GM12878 (cell line): ENCODE measurements at regions not wholly inside any gene's neighbourhood (a gene's known extent, or its start where the extent isn't known, plus 50 kb on each side); places are given as distances from the start of the nearest gene placed in this dataset.

Experiments
- ATAC-seq: fragments of 200-7000 bp; cut with Tn5 transposase; 3 replicates; pipeline ENCODE4 v1.9.1; 2020; ENCODE audit warnings: mild to moderate bottlenecking, moderate library complexity
- BruUV-seq: library from RNA; stranded (reverse); fragments of 400-500 nt; replicated peaks from 2 replicates; lab custom pipeline; 2021; lab: Mats Ljungman, UMichigan
- CTCF ChIA-PET: fragments of 300-600 bp; sonication (Branson Sonifier 250); formaldehyde crosslinking; extraction: SDS; loops from one replicate; lab custom pipeline; 2021; ENCODE audit warnings: inconsistent platforms; lab: Yijun Ruan, JAX
- POLR2A ChIA-PET: fragments of 350-600 bp; formaldehyde crosslinking; extraction: SDS; loops from one replicate; lab custom pipeline; 2021; ENCODE audit warnings: inconsistent platforms; lab: Charles Lee
- RAD21 ChIA-PET: fragments of 300-600 bp; sonication (Branson Sonifier 250); formaldehyde crosslinking; loops from one replicate; lab custom pipeline; 2023; ENCODE audit warnings: antibody characterized with exemption; ENCODE audit not compliant: unreplicated experiment; lab: Charles Lee
- SMC1A ChIA-PET: fragments of 300-600 bp; sonication (Branson Sonifier 250); formaldehyde crosslinking; loops from one replicate; lab custom pipeline; 2023; ENCODE audit not compliant: unreplicated experiment, uncharacterized antibody; lab: Charles Lee
- DNase-seq: peaks from one replicate; pipeline ENCODE4 v3.0.0-alpha.2; 2011; ENCODE audit warnings: low read depth, low spot score
- FAIRE-seq: peaks from 3 replicates; lab custom pipeline; 2011; peaks lifted over from hg19 to GRCh38; lab: Jason Lieb, UNC
- H2AFZ ChIP-seq: 2 replicates; pipeline ENCODE4 v1.6.0; 2011; ENCODE audit warnings: low read depth, low read length, control low read depth; ENCODE audit not compliant: control insufficient read depth
- H3K27ac ChIP-seq: 2 replicates; pipeline ENCODE4 v1.5.1; 2011; ENCODE audit warnings: control low read depth; ENCODE audit not compliant: control insufficient read depth, insufficient read depth
- H3K27me3 ChIP-seq, 2 experiments: replicated peaks in 1 of 2; 2 replicates each; pipeline versions ENCODE4 v1.6.0 to v1.6.1; 2011; ENCODE audit warnings: low read length in 1 of 2; ENCODE audit not compliant: control insufficient read depth in 2 of 2, insufficient read depth in 2 of 2
- H3K36me3 ChIP-seq, 2 experiments: 2 replicates each; pipeline ENCODE4 v1.5.1; 2011; ENCODE audit warnings: low read length in 1 of 2; ENCODE audit not compliant: control insufficient read depth in 2 of 2, insufficient read depth in 2 of 2
- H3K4me1 ChIP-seq: 2 replicates; pipeline ENCODE4 v1.6.1; 2011; ENCODE audit warnings: mild to moderate bottlenecking, low read length, moderate library complexity, mixed read lengths; ENCODE audit not compliant: control insufficient read depth, insufficient read depth
- H3K4me2 ChIP-seq: 2 replicates; pipeline ENCODE4 v1.6.0; 2011; ENCODE audit warnings: control low read depth; ENCODE audit not compliant: control insufficient read depth, insufficient read depth
- H3K4me3 ChIP-seq: fragments of 200-600 bp; sonication (generic); 2 replicates; pipeline ENCODE4 v1.5.1; 2016
- H3K79me2 ChIP-seq: 2 replicates; pipeline ENCODE4 v1.6.0; 2011; ENCODE audit warnings: low read length; ENCODE audit not compliant: control insufficient read depth, insufficient read depth
- H3K9ac ChIP-seq: 2 replicates; pipeline ENCODE4 v1.8.0; 2011; ENCODE audit warnings: low read length, control low read depth, mixed read lengths; ENCODE audit not compliant: control insufficient read depth, insufficient read depth
- H3K9me3 ChIP-seq: replicated peaks from 3 replicates; pipeline ENCODE4 v1.5.1; 2011; ENCODE audit warnings: mild to moderate bottlenecking, low read length; ENCODE audit not compliant: control insufficient read depth, insufficient read depth
- H4K20me1 ChIP-seq: 2 replicates; pipeline ENCODE4 v1.6.0; 2011; ENCODE audit not compliant: control insufficient read depth, insufficient read depth
- HCFC1 ChIP-seq: fragments of 150-350 bp; IDR thresholded peaks from 2 replicates; pipeline ENCODE4 v1.6.1; 2014; ENCODE audit warnings: low read length
- RAD51 ChIP-seq: fragments of 450-650 bp; IDR thresholded peaks from 2 replicates; pipeline ENCODE4 v1.6.1; 2016; ENCODE audit warnings: moderate library complexity, mild to moderate bottlenecking, inconsistent platforms
- WGBS: methylation state at CpG from one replicate; pipeline ENCODE4 v1.1.6; 2016; ENCODE audit warnings: low lambda C conversion rate; ENCODE audit not compliant: insufficient replicate concordance, insufficient coverage; ENCODE audit errors: missing lambda C conversion rate; 5-methylcytosine and 5-hydroxymethylcytosine counted together
- in situ Hi-C: fragments of 300-500 bp; cut with MboI; formaldehyde crosslinking; loops from 9 replicates; pipeline ENCODE4 v1.14.3; 2018; ENCODE audit warnings: mixed read lengths
- intact Hi-C: fragments of 100-400 bp; cut with micrococcal nuclease; formaldehyde crosslinking; loops from one replicate; pipeline ENCODE4 v1.14.2; 2022; ENCODE audit not compliant: unreplicated experiment

GRCh38 chr7:36775061-36775620 is 50.8 kb upstream of the AOAH start:
- 50% methylated on average over 1 of the region's 1 CpG for WGBS
- ChIA-PET POLR2A (no interaction called here), SMC1A (interaction anchor here (1.8 kb wide), 1 partner anchor 49 kb away, joined by 4 read pairs; no protein-coding TSS in a partner anchor), CTCF (no interaction called here), RAD21 (interaction anchor here (0.9 kb wide), 1 partner anchor 28 kb away, joined by 3 read pairs; no protein-coding TSS in a partner anchor)
- DNase-seq = no peak
- no peak overlapping the region for H2AFZ ChIP-seq
- ATAC-seq = peak; percentile 45
- intact Hi-C loops (no loop called here), in situ Hi-C loops (no loop called here)
- H3K4me3 ChIP-seq = no peak overlapping the region
- 0 out of 4 replicates have a peak, but pooled peaks cover 0 to 1% of the 10 kb centered on the region in 2 experiments for H3K27me3 ChIP-seq
- no TSS peak for BruUV-seq
- H3K79me2 ChIP-seq = no peaks in the 10 kb centered on the region
- H3K4me1 ChIP-seq = no peaks in the 10 kb centered on the region
- H3K9ac ChIP-seq = no peak overlapping the region
- H3K36me3 ChIP-seq = no peaks in the 10 kb centered on the region
- no peak overlapping the region for H3K4me2 ChIP-seq
- no peak overlapping the region for H3K27ac ChIP-seq
- TF ChIP-seq HCFC1 (no peak), RAD51 (peak; percentile 29; the same call in 1 of the 2 replicates)
- FAIRE-seq = no peak
- no peaks in the 10 kb centered on the region; the same call in 2 of the 3 replicates for H3K9me3 ChIP-seq
- no peaks in the 10 kb centered on the region for H4K20me1 ChIP-seq
